GM18520 (cell line): ENCODE measurements at regions not wholly inside any gene's neighbourhood (a gene's known extent, or its start where the extent isn't known, plus 50 kb on each side); places are given as distances from the start of the nearest gene placed in this dataset.

Experiments used
- ATAC-seq: cut with Tn5 transposase; IDR thresholded peaks from one replicate; pipeline ENCODE4 v1.9.1; 2021; ENCODE audit not compliant: unreplicated experiment

DNA sequence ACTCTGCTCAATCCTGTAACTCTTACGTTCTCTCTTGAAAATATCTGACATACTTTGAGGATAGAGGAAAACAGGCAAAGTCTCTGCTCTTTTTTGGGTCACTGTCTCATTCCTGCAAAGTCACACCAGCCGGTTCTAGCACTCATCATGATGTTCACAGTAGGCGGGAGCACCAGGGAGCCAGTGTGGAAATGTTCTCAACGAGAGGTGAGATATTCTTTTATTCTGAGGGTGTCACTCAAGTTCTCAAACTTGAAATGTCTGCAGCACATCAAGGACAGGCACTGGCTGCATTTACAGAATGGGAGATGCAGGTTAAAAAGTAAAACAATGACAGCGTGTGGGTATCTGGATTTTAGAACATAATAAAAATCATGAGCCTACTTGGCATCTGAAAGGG, 714.7 kb downstream of the QKI start:
- ATAC-seq, result no peak

DNA sequence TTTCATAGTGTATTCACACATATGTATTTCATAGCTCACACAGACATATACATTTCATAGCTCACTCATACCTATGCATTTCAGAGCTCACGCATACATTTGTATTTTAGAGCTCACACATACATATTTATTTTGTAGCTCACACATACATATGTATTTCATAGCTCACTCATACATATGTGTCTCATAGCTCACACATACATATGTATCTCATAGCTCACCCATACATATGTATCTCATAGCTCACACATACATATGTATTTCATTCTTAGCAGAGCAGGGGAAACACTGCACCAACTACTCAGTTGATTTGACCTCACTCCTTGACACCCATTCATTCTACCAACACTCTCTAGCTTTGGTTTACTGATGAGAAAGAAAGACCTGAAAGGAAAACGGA, 713.6 kb downstream of the QKI start:
- ATAC-seq, result no peak

DNA sequence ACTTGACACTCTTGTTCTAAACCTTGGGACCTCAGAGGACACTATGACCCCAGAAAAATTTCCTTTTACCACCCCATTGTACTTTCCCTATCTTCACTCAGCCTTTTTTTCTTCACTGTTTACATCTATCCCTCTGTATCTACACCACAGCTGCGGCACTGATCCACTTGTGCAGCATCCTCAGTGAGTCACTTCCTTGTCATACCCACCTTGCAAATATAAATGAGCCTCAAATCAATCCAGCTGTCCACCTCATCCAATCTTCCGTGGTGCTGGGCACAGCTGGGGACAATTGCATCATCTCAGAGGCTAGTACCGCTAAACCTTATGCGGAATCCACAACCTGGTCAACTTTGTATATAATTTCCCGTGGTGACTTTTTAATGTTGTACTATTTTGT, 710.5 kb downstream of the QKI start:
- no peak for ATAC-seq

DNA sequence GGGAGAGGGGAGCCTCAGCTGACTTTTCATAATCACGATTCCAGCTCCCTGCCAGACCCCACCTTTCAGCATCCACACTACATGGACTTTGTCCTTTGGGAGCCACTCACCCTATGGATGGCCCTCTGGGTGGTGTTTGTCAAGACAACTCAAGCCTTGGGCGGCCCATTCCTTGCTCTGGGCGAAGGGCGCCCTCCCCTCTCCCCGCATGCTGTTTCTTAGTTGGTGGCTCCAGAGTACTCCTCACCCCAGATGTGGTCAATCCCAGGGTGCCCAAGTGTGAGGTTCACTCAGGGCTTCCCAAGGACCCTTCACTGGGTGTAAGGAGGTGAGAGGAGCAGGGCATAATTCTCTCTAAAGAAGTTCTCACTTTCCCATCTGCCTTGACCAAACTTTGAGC, 710.0 kb downstream of the QKI start:
- ATAC-seq, result no peak

DNA sequence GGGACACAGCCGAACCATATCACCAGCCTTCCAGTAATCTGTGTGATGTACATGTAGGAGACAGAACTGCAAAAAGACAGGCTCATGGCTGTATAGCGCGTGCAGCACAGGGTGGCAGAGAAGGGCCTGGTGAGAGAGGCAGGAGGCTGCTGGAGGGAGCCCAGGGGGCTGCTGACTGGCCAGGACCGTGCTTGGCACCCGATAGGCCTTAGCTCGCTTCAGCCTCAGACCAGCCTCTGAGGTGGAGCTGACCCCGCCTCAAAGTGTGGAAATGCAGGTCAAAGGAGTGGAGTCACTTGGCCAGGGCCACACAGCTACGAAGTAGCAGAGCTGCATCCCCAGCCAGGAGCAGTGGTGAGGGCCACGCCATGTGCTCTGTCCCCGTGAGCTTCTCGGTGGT, 707.6 kb downstream of the QKI start:
- no peak for ATAC-seq

DNA sequence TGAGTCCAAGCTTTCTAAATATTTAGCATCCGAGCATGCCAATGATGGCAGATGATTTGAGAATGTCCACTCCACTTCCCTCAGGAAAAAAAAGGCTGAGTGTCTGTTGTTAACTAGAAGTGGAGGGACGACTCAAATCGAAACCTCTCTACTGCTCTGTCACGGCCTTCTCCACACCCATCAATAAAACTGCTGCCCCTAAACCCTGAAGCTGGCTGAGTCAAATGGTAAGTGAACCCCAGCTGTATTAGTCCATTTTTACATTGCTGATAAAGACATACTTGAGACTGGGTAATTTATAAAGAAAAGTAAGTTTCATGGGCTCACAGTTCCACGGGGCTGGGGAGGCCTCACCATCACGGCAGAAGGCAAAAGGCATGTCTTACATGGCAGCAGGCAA, 707.0 kb downstream of the QKI start:
- no peak for ATAC-seq

DNA sequence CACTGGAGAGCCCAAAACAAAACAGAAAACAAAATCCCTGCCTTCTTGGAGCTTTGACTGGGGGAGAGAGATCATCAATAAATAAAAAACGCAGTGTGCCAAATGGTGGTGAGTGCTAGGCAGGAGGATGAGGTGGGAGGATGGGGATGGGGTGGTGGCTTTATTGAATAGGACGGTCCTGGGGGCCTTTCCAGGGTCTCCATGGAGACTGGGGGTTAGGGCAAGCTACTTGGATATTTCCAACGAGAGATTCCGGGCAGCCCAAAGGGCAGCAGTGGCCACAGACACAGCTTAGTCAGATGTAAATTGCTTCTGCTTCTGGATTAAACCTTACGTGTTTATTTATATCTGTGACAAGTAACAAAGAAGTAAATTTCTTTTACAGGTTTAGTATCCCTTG, 700.1 kb downstream of the QKI start:
- ATAC-seq, result no peak

DNA sequence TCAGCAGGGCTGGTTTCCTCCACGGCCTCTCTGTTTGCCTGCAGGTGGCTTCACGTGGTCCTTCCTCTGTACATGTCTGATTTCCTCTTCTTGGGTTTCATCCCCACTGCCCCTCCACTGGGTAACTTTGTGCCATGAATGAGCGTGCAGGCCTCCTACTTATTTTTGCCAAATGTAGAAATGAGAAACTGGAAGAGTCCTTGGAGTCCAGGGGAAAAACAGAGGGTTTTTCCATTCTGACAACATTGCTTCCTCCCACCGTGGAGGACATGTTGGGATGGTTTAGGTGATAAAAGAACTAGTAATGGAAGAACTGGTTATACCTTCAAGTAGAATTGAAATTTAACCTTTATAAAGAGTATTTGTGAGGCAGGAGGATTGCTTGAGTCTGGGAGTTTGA, 699.5 kb downstream of the QKI start:
- no peak for ATAC-seq

DNA sequence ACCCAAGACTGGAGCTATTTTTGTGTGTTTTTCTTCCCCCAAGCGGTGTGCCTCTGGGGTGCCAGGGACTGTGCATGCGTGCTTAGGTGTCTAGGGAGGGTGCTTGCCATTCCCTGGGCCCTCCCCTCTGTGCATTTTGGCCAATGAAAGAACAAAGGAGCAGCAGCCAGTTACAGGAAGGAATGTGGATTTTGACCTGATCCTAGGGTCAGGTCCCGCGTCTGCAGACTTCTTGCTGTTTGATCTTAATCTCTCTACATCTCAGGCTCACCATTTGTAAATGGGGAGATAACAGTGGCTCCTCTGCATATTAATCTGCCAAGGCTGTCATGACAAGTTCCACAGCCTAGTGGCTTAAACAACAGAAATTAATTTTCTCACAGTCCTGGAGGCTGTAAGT, 699.1 kb downstream of the QKI start:
- ATAC-seq, result no peak

DNA sequence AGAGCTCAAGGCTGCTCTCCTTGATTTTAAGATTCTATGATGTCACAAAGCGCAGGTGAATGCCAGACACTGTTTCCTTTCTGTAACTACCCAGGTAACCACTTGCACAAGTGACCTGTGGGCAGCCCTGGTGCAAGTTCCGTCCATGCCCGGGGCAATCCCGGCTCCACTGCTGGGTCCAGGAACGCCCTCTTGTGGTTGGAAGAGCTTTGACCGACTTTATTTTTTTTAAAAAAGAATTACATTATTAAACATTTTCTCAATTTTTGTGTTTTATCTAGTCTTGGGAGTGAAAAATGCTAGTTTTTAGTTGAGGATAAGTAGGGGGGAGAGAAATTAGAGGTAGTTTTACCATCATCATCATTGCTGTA, 695.2 kb downstream of the QKI start:
- ATAC-seq, result no peak

DNA sequence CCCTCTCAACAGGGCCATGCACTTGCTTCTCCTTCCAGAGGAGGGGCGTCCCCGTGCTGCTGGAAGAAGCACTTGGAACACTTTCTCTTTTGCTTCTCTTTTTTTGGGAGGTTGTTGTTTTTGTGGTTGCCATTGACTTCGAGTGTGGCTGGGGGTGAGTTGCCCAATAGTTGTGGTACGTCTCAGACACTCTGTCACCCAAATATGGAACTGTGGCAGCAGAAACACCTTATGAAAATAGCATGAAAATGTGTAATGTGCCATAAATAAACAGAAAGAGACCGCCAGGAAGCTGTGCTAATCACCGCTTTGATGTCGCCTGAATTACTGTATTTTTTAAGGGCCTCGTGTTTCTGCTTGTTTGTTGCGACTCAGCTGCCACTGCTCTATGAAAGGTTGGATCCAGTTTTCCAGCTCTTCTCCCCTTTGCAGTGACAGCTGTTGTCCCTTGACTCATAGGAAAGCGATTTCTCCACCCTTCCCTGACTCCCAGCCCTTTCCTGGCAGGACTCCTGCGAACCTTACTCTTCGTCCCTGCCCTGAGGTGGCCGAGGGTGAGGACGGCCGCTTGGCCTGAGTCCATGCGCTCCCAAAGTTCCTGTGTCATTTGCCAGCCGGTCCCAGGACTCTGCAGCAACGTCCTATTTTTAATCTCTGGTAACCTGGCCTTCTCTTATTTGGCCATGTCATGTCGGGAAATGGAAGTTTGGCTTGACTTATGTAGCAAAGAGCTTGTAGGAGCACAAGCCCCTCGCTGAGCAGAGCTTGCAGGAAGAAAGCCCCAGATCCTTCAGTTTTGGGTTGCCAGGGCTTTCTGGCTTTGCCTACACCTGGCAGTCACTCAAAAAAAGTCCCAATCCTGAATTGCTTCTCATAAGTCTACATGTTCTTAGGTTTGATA, 694.6 kb downstream of the QKI start:
- no peak for ATAC-seq

DNA sequence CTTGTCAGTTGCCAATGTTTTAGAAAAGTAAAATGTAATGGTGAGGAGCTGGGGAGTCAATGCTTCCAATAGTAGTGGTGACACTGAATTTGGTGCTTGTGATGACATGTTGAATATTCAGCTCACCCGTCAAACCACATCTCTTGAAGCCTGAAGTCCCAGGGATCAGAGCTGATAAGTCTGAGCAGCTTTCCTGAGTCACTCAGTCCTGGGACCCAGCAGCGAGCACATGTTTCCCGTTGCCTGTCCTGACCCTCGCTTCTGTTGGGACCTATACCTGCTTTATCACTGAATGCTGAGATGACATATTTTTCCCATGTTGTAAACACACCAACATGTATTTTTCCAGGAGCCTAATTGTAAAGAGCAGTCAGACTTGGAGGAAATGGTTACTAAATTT, 693.6 kb downstream of the QKI start:
- no peak for ATAC-seq

DNA sequence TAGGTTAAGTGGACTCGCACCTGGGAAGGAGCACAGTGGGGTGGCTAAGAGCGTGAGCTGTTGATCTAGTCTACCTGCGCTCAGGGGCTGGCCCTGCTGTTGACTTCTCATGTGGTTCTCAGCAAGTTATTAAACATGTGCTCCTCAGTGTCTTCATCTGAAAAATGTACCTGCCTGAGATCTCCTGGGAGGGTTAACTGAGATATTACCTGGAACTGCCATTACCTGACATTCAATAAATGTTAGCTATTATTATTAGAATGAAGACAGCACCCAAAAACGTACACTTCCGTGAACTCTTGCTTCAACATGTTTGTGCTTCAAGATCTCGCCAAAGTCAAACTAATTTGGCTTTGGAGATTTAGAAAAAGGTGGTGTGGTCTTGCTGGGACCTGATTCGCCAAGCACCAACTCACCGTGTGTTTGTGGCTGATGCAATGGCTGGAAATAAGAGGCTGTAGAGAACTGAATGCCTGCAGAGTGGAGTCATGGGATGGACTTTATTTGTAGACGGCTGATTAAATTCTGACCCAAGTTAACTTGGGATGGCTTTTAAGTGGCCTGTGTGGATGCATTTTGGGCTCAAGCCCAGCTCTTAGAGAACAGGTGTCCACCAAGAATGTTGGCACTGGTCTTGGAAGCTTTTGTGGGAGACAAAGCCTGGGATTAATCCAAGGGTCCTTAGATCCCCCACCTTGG, 692.9 kb downstream of the QKI start:
- ATAC-seq, result no peak

DNA sequence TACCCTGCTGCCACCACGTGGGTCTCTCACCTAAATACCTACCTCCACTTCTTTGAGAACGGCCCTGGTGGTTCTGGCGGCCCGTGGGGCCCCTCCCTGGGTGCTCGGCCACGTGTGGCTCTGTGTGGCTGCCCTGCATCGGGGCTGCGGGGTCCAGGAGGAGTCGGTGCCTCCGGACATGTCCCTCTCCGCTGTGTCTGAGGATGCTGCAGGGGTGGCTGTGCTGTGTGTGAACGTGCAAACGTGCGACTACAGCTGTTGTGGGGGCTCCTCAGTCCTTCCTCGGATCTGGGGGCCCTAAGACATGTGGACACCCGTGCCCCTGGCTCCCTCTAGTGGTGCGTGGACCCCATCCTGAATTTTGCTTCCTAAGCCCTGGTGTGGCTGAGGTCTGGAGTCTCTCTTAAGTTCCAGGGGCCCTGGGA, 691.8 kb downstream of the QKI start:
- ATAC-seq, result no peak

DNA sequence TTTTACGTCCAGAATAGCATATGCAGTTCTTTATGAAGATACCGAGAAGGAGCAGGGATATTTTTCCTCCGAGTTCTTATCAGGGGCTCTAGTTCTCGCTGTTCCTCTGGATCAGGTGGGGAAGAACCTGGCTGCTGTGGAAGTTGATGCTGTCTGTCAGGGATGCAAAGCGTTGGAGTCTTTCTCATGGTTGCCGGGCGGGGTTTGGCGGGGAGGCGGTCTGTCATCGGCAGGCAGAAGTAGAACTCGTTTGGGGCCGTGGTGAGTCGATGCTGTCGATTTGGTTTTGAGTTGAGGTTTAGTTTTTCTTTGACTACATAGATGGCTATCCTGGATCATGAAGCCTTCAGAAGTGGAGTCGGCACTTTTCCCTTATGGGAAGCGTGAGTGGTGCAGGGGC, 691.2 kb downstream of the QKI start:
- no peak for ATAC-seq

DNA sequence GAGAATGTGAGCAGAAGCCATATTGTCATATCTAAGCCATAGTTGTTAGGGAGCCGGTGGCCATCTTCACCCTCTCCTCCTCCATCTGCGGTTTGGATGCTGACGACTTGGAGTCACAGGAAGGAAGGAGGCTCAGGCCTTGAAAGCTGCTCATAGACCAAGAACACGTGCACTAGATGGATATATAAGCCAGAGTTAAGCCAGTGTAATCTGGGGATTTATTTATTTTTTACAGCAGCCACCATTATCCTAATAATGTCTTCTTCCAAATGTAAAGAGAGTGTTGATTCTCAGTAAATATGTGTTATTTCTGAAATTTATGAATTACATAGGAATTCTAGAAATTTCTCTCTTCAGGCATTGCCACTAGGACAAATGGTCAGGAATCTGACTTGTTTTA, 689.9 kb downstream of the QKI start:
- no peak for ATAC-seq

DNA sequence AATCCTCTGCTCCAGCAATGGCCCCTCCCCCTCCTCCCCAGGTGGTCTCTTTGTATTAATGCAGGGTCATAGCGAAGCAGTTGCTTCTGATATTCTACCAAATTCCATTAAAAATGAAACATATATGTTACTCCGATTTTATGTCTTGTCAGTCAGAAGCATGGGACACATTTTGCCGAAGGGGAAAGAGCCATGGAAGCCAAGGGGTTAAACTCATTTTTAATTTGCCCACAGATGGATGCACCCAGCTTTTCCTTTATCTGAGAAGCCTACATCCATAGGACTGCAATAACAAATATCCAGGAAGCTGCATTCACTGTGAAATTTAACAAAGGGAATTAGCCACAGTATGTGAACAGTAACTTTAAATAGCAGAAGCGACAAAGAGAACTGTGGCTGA, 688.2 kb downstream of the QKI start:
- ATAC-seq, result no peak

DNA sequence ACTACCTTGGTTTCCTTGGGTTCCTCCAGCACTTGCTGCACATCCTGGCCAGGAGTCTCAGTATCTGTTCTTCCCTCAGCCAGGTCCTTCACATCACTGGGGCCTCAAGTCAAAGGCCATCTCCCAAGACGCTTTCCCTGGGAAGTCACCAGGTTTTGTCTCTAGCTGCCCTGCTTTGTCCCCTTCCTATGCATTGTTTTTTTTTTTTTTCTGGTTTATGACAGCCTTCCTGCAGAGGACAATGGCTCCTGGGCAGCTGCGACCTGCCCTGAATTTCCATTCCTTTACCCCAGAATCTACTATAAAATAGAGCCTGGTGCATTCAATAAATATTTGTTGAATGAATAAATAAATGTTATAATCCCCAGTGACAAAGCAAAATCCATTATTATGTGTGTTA, 687.3 kb downstream of the QKI start:
- ATAC-seq, result no peak

DNA sequence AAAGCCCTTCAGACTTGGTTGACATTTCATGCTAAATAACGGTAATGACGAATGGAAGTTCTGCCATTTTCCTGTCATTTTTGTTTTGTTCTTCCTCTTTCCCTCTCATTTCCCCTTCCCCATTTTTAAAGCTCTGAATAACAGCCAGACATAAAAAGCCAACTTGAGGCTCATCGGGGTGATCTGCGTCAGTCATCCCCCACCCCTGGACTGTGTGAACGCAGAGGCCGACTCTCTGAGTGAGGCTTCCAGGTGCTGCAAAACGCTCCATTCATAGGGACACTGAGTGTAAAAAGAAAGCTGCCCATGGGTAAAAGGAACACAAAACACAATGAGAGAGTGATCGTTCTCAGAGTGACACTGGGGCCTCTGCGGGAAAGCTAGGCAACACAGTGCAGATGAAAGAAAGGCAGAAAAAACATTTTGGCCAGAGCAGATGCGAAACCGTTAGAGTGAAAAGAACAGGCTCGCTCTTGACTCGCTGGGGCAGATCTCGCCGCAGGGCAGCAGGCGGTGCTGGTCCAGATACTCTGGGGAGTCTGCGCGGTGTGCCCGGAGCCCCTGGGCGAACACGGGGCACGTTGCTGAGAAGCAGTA, 684.8 kb downstream of the QKI start:
- no peak for ATAC-seq

DNA sequence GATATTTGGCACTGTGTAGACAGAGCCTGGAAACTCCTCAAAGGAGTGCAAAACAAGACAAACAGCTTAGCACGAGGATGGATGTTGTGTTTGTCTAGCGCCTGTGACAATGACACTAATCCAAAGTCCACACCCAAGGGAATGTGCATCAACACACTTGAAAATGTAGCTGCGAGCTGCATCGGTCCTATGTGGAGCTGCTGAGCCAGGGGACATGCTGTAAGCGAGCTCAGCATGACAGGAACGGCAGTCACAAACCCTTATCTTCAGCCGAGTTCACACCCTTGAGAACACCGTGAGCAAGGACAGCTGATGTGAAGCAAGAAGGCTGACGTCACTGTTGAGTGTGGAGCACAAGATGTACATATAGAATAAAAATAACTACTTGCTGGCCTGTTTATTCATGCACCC, 684.3 kb downstream of the QKI start:
- ATAC-seq, result no peak

DNA sequence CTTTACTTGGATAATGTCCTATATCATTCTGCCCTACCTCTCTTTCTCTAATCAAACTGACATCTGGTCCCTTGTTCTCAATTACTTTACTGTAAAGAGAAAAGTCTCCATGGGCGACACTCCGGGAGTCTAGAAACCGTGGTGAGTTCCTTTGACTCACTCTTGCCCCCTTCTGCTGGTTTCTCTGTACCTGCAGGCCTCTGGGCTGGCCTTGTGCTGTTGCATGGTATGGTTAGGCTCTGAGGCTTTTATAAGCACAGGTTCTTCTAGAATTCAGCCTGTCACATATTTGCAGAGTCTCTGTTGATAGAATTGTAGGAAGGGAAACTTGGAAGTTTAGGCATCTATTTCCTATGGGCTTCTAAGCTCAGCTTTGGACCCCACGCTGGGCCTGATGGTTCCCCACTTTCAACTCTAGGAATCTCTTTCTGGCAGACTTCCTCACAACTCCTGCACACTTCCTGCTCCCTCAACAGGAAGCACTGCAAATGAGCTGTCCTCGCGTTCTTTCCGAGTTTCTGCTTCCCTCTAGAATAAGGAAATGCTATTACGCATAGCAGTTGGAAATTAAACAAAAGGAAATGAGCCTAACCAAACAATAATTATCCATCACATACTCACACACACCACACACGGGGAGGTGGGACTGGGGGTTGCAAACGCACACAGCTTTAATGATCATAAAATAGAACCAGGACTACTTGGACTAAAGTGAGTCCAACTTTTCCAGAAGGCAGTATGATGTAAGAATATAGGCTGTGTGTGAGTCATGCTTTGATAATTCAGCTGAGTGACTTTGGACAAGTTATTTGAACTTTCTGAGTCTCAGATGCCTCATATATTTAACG, 683.3 kb downstream of the QKI start:
- no peak for ATAC-seq
